Suppressor macrophage treated with lipopolysaccharide for 4 hours (primary cell): ENCODE measurements at regions not wholly inside any gene's neighbourhood (a gene's known extent, or its start where the extent isn't known, plus 50 kb on each side); places are given as distances from the start of the nearest gene placed in this dataset.

ENCODE experiments used
- DNase-seq: peaks from one replicate; pipeline ENCODE4 v3.0.0-alpha.2; 2020

- DNase-seq: no peak
Measured at GRCh38 chr13:61838568-61838967, 422.9 kb upstream of the PCDH20 start.

GRCh38 chr13:61833228-61833627, 417.6 kb upstream of the PCDH20 start:
- DNase-seq: no peak

- no peak for DNase-seq
Measured at GRCh38 chr13:61831026-61831425, 415.4 kb upstream of the PCDH20 start.

- no peak for DNase-seq
Measured at GRCh38 chr13:61830475-61830874, 414.8 kb upstream of the PCDH20 start.

GRCh38 chr13:61824168-61824567, 408.5 kb upstream of the PCDH20 start:
- DNase-seq: no peak

GRCh38 chr13:61812286-61812685, 396.6 kb upstream of the PCDH20 start:
- DNase-seq: no peak

GRCh38 chr13:61810065-61810464, 394.4 kb upstream of the PCDH20 start:
- DNase-seq: no peak

- DNase-seq: no peak
Measured at GRCh38 chr13:61797397-61797796, 381.7 kb upstream of the PCDH20 start.

GRCh38 chr13:61795580-61795979, 379.9 kb upstream of the PCDH20 start:
- no peak for DNase-seq

- DNase-seq: no peak
Measured at GRCh38 chr13:61779456-61779855, 363.8 kb upstream of the PCDH20 start.

- no peak for DNase-seq
Measured at GRCh38 chr13:61778531-61778930, 362.9 kb upstream of the PCDH20 start.

- no peak for DNase-seq
Measured at GRCh38 chr13:61777899-61778298, 362.2 kb upstream of the PCDH20 start.

GRCh38 chr13:61777271-61777670, 361.6 kb upstream of the PCDH20 start:
- DNase-seq: no peak

- DNase-seq: no peak
Measured at GRCh38 chr13:61774903-61775302, 359.3 kb upstream of the PCDH20 start.

GRCh38 chr13:61770681-61771080, 355.0 kb upstream of the PCDH20 start:
- DNase-seq: no peak

GRCh38 chr13:61768175-61768574, 352.5 kb upstream of the PCDH20 start:
- DNase-seq: no peak

GRCh38 chr13:61766667-61767058, 351.0 kb upstream of the PCDH20 start:
- DNase-seq: no peak

- no peak for DNase-seq
Measured at GRCh38 chr13:61765940-61766666, 350.5 kb upstream of the PCDH20 start.

- no peak for DNase-seq
Measured at GRCh38 chr13:61765181-61765742, 349.6 kb upstream of the PCDH20 start.

GRCh38 chr13:61761690-61762089, 346.0 kb upstream of the PCDH20 start:
- no peak for DNase-seq

GRCh38 chr13:61760102-61760501, 344.5 kb upstream of the PCDH20 start:
- DNase-seq: no peak

GRCh38 chr13:61756031-61756430, 340.4 kb upstream of the PCDH20 start:
- DNase-seq: no peak

- no peak for DNase-seq
Measured at GRCh38 chr13:61751039-61751438, 335.4 kb upstream of the PCDH20 start.

GRCh38 chr13:61738236-61738750, 322.6 kb upstream of the PCDH20 start:
- no peak for DNase-seq

GRCh38 chr13:61734683-61735082, 319.0 kb upstream of the PCDH20 start:
- DNase-seq: no peak
